Gastroesophageal sphincter (tissue), 4 donors: ENCODE measurements at regions not wholly inside any gene's neighbourhood (a gene's known extent, or its start where the extent isn't known, plus 50 kb on each side); places are given as distances from the start of the nearest gene placed in this dataset.

Source experiments
- ATAC-seq: fragments of 150-250 bp; one replicate; pipeline ENCODE4 v1.9.1; 2016; ENCODE audit warnings: mild to moderate bottlenecking, moderate library complexity
- H3K27ac ChIP-seq, 4 donors: fragments of 200-600 bp; sonication (generic) in 3 of 4; 1 replicate in 3 of 4; 2 replicates in 1 of 4; pipeline ENCODE4 v1.5.1; 2016 to 2019
- H3K27me3 ChIP-seq: fragments of 200-600 bp; sonication (generic); one replicate; pipeline ENCODE4 v1.5.1; 2019
- H3K36me3 ChIP-seq, 2 donors: fragments of 200-600 bp; sonication (generic); one replicate each; pipeline ENCODE4 v1.5.1; 2019; ENCODE audit warnings: control low read depth in 1 of 2
- H3K4me1 ChIP-seq, 3 donors: fragments of 200-600 bp; sonication (generic); 1 replicate in 2 of 3; 2 replicates in 1 of 3; pipeline ENCODE4 v1.5.1; 2016 to 2019; ENCODE audit warnings: control low read depth in 2 of 3
- H3K4me3 ChIP-seq, 2 donors: fragments of 200-600 bp; sonication (generic); one replicate each; pipeline ENCODE4 v1.5.1; 2019; ENCODE audit warnings: mild to moderate bottlenecking in 1 of 2, moderate library complexity in 1 of 2
- H3K9me3 ChIP-seq, 3 donors: fragments of 200-600 bp; sonication (generic); one replicate each; pipeline ENCODE4 v1.5.1; 2017 to 2019; ENCODE audit warnings: control low read depth in 2 of 3
- CTCF ChIP-seq, 4 experiments: fragments of 200-600 bp in 2 of 4; fragments of 450-650 bp in 2 of 4; sonication (generic) in 1 of 4; IDR thresholded peaks; one replicate each; pipeline ENCODE4 v1.5.1; 2017 to 2019; ENCODE audit warnings: antibody characterized with exemption in 4 of 4, mild to moderate bottlenecking in 2 of 4, moderate library complexity in 2 of 4
- EP300 ChIP-seq: sonication (generic); formaldehyde crosslinking; IDR thresholded peaks from one replicate; pipeline ENCODE4 v1.6.1; 2017; ENCODE audit warnings: antibody characterized with exemption, mild to moderate bottlenecking
- POLR2A ChIP-seq, 2 donors: fragments of 450-650 bp; IDR thresholded peaks; one replicate each; pipeline ENCODE4 v1.6.1; 2017; ENCODE audit warnings: antibody characterized with exemption in 2 of 2, mild to moderate bottlenecking in 2 of 2, moderate library complexity in 1 of 2
- POLR2AphosphoS5 ChIP-seq: sonication (generic); formaldehyde crosslinking; IDR thresholded peaks from one replicate; pipeline ENCODE4 v1.6.1; 2017; ENCODE audit warnings: antibody characterized with exemption
- WGBS, 2 donors: methylation state at CpG; one replicate each; pipeline ENCODE4 v1.1.5; 2018; ENCODE audit warnings: low coverage in 1 of 2; 5-methylcytosine and 5-hydroxymethylcytosine counted together

GRCh38 chr2:74735009-74735408 lies 81.0 kb downstream of the SEMA4F start:
- ATAC-seq = no peak
- Histone ChIP-seq H3K4me1 (peaks cover 0 to 1% (median 0%) of the 10 kb centered on the region in 3 donors), H3K4me3 (no peak overlapping the region), H3K36me3 (no peaks in the 10 kb centered on the region), H3K9me3 (peaks cover 0 to 13% (median 0%) of the 10 kb centered on the region in 3 donors), H3K27me3 (no peaks in the 10 kb centered on the region), H3K27ac (no peak overlapping the region)
- WGBS, 2 donors = 73 to 83% methylated on average over 2 of the region's 2 CpGs
- no peak for TF ChIP-seq EP300

- no peak overlapping the region for H3K27ac ChIP-seq
- 41 to 45% methylated on average over 2 to 3 of the region's 3 CpGs for WGBS, 2 donors
- no peaks in the 10 kb centered on the region for H3K27me3 ChIP-seq
- no peak for ATAC-seq
- no peak for TF ChIP-seq EP300
- TF ChIP-seq CTCF (IDR thresholded peaks at IDR 0.05) = no peak
- TF ChIP-seq POLR2AphosphoS5 = no peak
- TF ChIP-seq POLR2A (IDR thresholded peaks at IDR 0.05) = no peak
- peaks cover 0 to 7% (median 0%) of the 10 kb centered on the region in 3 donors for H3K4me1 ChIP-seq
- H3K4me3 ChIP-seq = no peak overlapping the region
- peaks cover 0 to 11% (median 0%) of the 10 kb centered on the region in 3 donors for H3K9me3 ChIP-seq
- H3K36me3 ChIP-seq = no peaks in the 10 kb centered on the region
Measured at GRCh38 chr2:74735564-74735963, 81.5 kb downstream of the SEMA4F start.

GRCh38 chr2:74736589-74736988 lies 82.5 kb downstream of the SEMA4F start:
- Histone ChIP-seq H3K9me3 (peaks cover 0 to 10% (median 0%) of the 10 kb centered on the region in 3 donors), H3K4me1 (peaks cover 0 to 17% (median 4%) of the 10 kb centered on the region in 3 donors), H3K4me3 (no peak overlapping the region), H3K36me3 (no peaks in the 10 kb centered on the region), H3K27me3 (no peaks in the 10 kb centered on the region), H3K27ac (no peak overlapping the region)
- WGBS, 2 donors = 69 to 94% methylated on average over 2 of the region's 2 CpGs
- TF ChIP-seq CTCF (IDR thresholded peaks at IDR 0.05) (no peak), EP300 (no peak), POLR2AphosphoS5 (no peak), POLR2A (IDR thresholded peaks at IDR 0.05) (no peak)
- no peak for ATAC-seq

GRCh38 chr2:74738586-74738985 lies 84.5 kb downstream of the SEMA4F start:
- H3K36me3 ChIP-seq = no peaks in the 10 kb centered on the region
- peaks cover 0 to 10% (median 0%) of the 10 kb centered on the region in 3 donors for H3K9me3 ChIP-seq
- 56 to 80% methylated on average over 2 to 6 of the region's 6 CpGs for WGBS, 2 donors
- H3K27ac ChIP-seq = no peak overlapping the region
- peaks cover 0 to 18% (median 4%) of the 10 kb centered on the region in 3 donors for H3K4me1 ChIP-seq
- no peaks in the 10 kb centered on the region for H3K27me3 ChIP-seq
- TF ChIP-seq POLR2A (IDR thresholded peaks at IDR 0.05) (no peak), POLR2AphosphoS5 (no peak)
- H3K4me3 ChIP-seq = no peak overlapping the region
- no peak for ATAC-seq

- H3K36me3 ChIP-seq = no peaks in the 10 kb centered on the region
- H3K9me3 ChIP-seq = peaks cover 0 to 10% (median 0%) of the 10 kb centered on the region in 3 donors
- no peak for ATAC-seq
- H3K27ac ChIP-seq = no peak overlapping the region
- no peak overlapping the region for H3K4me3 ChIP-seq
- no peaks in the 10 kb centered on the region for H3K27me3 ChIP-seq
- peaks cover 0 to 18% (median 4%) of the 10 kb centered on the region in 3 donors for H3K4me1 ChIP-seq
- no peak for TF ChIP-seq EP300
- no peak for TF ChIP-seq CTCF (IDR thresholded peaks at IDR 0.05)
- TF ChIP-seq POLR2A (IDR thresholded peaks at IDR 0.05) = no peak
Measured at GRCh38 chr2:74739129-74739528, 85.1 kb downstream of the SEMA4F start.

GRCh38 chr2:74739733-74740241 lies 85.7 kb downstream of the SEMA4F start:
- no peak overlapping the region for H3K4me3 ChIP-seq
- H3K4me1 ChIP-seq = peaks cover 0 to 18% (median 4%) of the 10 kb centered on the region in 3 donors
- 40% methylated on average over 1 of the region's 4 CpGs; no CpG with 5 or more reads in 1 of the 2 donors for WGBS, 2 donors
- no peaks in the 10 kb centered on the region for H3K27me3 ChIP-seq
- peaks cover 0 to 10% (median 0%) of the 10 kb centered on the region in 3 donors for H3K9me3 ChIP-seq
- ATAC-seq = no peak
- TF ChIP-seq POLR2AphosphoS5 (no peak), EP300 (no peak), CTCF (IDR thresholded peaks at IDR 0.05) (no peak), POLR2A (IDR thresholded peaks at IDR 0.05) (no peak)
- H3K36me3 ChIP-seq = no peaks in the 10 kb centered on the region
- H3K27ac ChIP-seq = no peak overlapping the region
